Mucosa of descending colon (tissue), 3 donors: ENCODE measurements at regions not wholly inside any gene's neighbourhood (a gene's known extent, or its start where the extent isn't known, plus 50 kb on each side); places are given as distances from the start of the nearest gene placed in this dataset.
A peak's percentile ranks its signal among the peaks of the same experiment; 100 is the strongest.
"Not testable (repeated sequence)": the region's sequence is repeated elsewhere in the genome, so short reads cannot be mapped to it uniquely, and the experiment has no call there.

ENCODE experiments used
- ATAC-seq: fragments of 200-7000 bp; cut with Tn5 transposase; one replicate; pipeline ENCODE4 v1.9.1; 2020; ENCODE audit warnings: mild to moderate bottlenecking, moderate library complexity
- DNase-seq, 3 donors: peaks; one replicate each; pipeline ENCODE4 v3.0.0-alpha.2; 2020
- H3K36me3 ChIP-seq: fragments of 200-600 bp; one replicate; pipeline ENCODE4 v1.8.0; 2021; ENCODE audit warnings: low read depth, mild to moderate bottlenecking
- H3K4me1 ChIP-seq: fragments of 200-600 bp; one replicate; pipeline ENCODE4 v1.8.0; 2021; ENCODE audit warnings: low read depth, mild to moderate bottlenecking
- H3K4me3 ChIP-seq: fragments of 200-600 bp; one replicate; pipeline ENCODE4 v1.8.0; 2021; ENCODE audit warnings: mild to moderate bottlenecking
- H3K9me3 ChIP-seq: fragments of 200-600 bp; one replicate; pipeline ENCODE4 v1.8.0; 2021; ENCODE audit warnings: mild to moderate bottlenecking
- CTCF ChIP-seq: fragments of 200-600 bp; IDR thresholded peaks from one replicate; pipeline ENCODE4 v1.8.0; 2022; ENCODE audit warnings: antibody characterized with exemption, mild to moderate bottlenecking
- intact Hi-C, 2 donors: fragments of 100-400 bp; cut with DNase I in 1 of 2; cut with micrococcal nuclease in 1 of 2; formaldehyde crosslinking; loops; one replicate each; pipeline versions ENCODE4 v1.11.0 to v1.11.1; 2022; cut with DNase I, micrococcal nuclease
- donor health status: DM: no; HTN: no; CAD: no; lungs with moderate emphysema.
- donor health status: DM: no; HTN: no; CAD: no.
- donor health status: DM: no; HTN: yes; CAD: no.

DNA sequence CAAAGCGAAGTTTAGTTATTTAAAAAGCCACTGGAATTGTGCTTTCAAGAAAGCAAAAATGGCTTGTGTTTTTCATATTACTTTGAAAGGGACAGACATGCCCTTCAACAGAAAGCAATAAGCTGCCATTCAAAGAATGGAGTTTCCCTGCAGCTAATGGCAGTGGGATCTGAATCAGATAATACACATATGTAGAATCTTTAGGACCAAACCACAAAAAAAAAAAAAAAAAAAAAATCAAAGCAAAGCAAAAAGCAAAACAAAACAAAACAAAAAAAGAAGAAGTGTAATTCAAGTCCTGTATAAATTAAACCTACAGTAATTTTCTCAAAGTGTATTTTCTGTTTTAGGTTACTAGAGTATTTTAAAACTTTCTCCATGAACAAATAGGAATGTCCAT lies 63.6 kb upstream of the ZNF217 start:
- no peak for ATAC-seq
- intact Hi-C loops, result no loop called here
- H3K36me3 ChIP-seq, result no peaks in the 10 kb centered on the region
- no peak for DNase-seq
- TF ChIP-seq CTCF, result no peak
- H3K4me3 ChIP-seq, result no peak overlapping the region
- peaks cover 18% of the 10 kb centered on the region for H3K4me1 ChIP-seq
- H3K9me3 ChIP-seq, result no peaks in the 10 kb centered on the region

DNA sequence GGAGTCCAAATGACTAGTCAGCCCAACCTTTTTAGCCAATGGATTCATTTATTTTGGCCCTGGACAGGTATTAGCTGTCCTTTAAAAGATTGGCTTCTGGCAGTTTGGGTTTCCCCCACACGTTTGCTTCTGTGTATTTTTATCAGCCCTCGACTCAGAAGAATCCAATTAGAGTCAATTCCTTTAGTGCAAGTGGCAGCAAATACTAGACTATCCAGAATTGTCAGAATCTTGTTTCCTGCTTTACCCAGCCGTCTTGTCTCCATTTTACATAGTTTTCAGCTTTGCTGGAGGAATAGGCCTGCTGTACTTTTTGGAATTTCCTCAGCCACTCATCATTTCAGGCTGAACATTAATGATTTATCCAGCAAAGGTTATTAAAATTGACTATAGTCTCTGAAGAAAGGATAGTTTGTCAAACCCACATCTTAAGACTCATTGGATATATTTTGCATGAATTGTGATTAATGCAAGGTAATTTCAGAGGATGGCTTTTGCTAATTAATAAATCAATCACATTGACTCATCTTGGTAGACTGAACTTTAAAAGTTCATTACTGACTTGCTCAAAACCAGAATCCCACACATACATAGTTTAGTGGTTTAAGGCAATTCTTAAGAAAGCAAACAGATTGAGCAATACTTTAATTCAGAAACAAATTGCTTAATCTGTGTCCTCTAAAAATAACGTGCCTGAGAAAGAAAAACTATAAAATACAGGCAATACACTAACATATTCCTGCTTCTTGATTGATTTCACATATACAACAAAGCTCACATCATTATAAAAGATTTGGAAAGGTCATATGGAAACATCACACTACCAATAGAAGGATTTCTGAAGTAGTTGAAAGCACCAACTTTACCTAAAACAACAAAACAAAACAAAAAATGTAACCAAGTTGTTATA lies 62.9 kb upstream of the ZNF217 start:
- intact Hi-C loops, result no loop called here

DNA sequence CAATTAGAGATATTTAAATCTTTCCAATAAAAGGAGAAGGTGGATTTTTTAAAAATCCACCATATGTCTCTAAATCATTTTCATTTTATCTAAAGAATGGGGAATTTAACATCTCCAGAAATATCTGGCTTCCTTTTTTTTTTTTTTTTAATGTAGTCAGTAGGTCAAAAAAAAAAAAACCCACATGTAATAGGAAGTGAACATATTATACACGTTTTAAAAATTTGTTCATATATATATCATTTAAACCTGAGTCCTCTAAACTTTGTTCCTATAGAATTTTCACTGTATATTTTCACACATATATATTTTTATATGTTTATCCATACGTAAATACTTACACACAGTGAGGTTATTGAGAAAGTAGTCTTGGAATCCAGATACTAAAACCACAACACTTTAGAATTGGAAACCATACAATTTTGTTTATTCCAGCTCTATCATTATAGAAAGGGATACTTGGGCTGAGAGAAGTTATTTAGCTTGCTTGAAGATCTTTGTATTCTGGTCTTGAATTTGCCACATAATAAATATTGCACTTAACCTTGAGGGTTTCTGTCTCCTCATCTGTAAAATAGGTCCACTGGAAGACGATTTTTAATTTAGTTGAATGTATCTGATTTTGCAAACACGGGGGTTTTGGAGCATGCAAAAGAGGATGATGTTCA lies 62.1 kb upstream of the ZNF217 start:
- Histone ChIP-seq H3K36me3 (no peaks in the 10 kb centered on the region), H3K9me3 (no peaks in the 10 kb centered on the region), H3K4me1 (peaks cover 11% of the 10 kb centered on the region), H3K4me3 (no peak overlapping the region)
- ATAC-seq, result no peak
- DNase-seq, result no peak
- TF ChIP-seq CTCF, result no peak
- intact Hi-C loops, result no loop called here

More for the DNA sequence above, 62.9 kb upstream of the ZNF217 start:
- TF ChIP-seq CTCF, result no peak
- DNase-seq, result no peak
- H3K4me1 ChIP-seq, result peaks cover 18% of the 10 kb centered on the region
- no peak overlapping the region for H3K4me3 ChIP-seq
- no peak for ATAC-seq
- H3K36me3 ChIP-seq, result no peaks in the 10 kb centered on the region
- no peaks in the 10 kb centered on the region for H3K9me3 ChIP-seq

GRCh38 chr20:53654932-53655624 lies 61.4 kb upstream of the ZNF217 start:
- DNase-seq (peak in 1 of 3 donors; percentile 71), ATAC-seq (peak; percentile 88)
- intact Hi-C loops, result no loop called here
- Histone ChIP-seq H3K4me1 (peaks cover 4% of the 10 kb centered on the region), H3K4me3 (no peak overlapping the region), H3K9me3 (no peaks in the 10 kb centered on the region), H3K36me3 (no peaks in the 10 kb centered on the region)
- no peak for TF ChIP-seq CTCF

GRCh38 chr20:53654521-53654920 lies 60.9 kb upstream of the ZNF217 start:
- H3K4me3 ChIP-seq, H3K36me3 ChIP-seq, intact Hi-C loops, ATAC-seq, H3K4me1 ChIP-seq, H3K9me3 ChIP-seq, DNase-seq: not testable (repeated sequence)
